Activated CD4-positive, alpha-beta memory T cell treated with anti-CD3 and anti-CD28 coated beads, Interleukin-2, amount 10 ng/mL, durations not matched to agents 7 days and 5 days (primary cell): ENCODE measurements at regions not wholly inside any gene's neighbourhood (a gene's known extent, or its start where the extent isn't known, plus 50 kb on each side); places are given as distances from the start of the nearest gene placed in this dataset.

Source experiments
- CTCF ChIA-PET: fragments of 350-600 bp; sonication (Branson Sonifier 250); formaldehyde crosslinking; loops from one replicate; lab custom pipeline; 2021; ENCODE audit warnings: antibody characterized with exemption, inconsistent platforms; lab: Charles Lee
- POLR2A ChIA-PET: fragments of 350-600 bp; sonication (Branson Sonifier 250); formaldehyde crosslinking; loops from one replicate; lab custom pipeline; 2021; ENCODE audit warnings: antibody characterized with exemption; lab: Charles Lee
- DNase-seq: peaks from one replicate; pipeline ENCODE4 v3.0.0-alpha.2; 2020
- H3K27ac Mint-ChIP-seq: one replicate; pipeline ENCODE4 v1.8.0; 2021; ENCODE audit warnings: mild to moderate bottlenecking, mixed read lengths
- H3K27me3 Mint-ChIP-seq: one replicate; pipeline ENCODE4 v1.8.0; 2021; ENCODE audit warnings: mixed read lengths
- H3K36me3 Mint-ChIP-seq: one replicate; pipeline ENCODE4 v1.8.0; 2021; ENCODE audit warnings: low read depth, mixed read lengths
- H3K4me1 Mint-ChIP-seq: one replicate; pipeline ENCODE4 v1.8.0; 2021; ENCODE audit warnings: mixed read lengths
- H3K4me3 Mint-ChIP-seq: one replicate; pipeline ENCODE4 v1.8.0; 2021; ENCODE audit warnings: mild to moderate bottlenecking, mixed read lengths
- H3K9me3 Mint-ChIP-seq: one replicate; pipeline ENCODE4 v1.8.0; 2021; ENCODE audit warnings: mixed read lengths

GRCh38 chr4:146998157-146998556 lies 52.5 kb upstream of the TTC29 start:
- POLR2A ChIA-PET = no interaction called here
- H3K36me3 Mint-ChIP-seq = no peaks in the 10 kb centered on the region

DNA sequence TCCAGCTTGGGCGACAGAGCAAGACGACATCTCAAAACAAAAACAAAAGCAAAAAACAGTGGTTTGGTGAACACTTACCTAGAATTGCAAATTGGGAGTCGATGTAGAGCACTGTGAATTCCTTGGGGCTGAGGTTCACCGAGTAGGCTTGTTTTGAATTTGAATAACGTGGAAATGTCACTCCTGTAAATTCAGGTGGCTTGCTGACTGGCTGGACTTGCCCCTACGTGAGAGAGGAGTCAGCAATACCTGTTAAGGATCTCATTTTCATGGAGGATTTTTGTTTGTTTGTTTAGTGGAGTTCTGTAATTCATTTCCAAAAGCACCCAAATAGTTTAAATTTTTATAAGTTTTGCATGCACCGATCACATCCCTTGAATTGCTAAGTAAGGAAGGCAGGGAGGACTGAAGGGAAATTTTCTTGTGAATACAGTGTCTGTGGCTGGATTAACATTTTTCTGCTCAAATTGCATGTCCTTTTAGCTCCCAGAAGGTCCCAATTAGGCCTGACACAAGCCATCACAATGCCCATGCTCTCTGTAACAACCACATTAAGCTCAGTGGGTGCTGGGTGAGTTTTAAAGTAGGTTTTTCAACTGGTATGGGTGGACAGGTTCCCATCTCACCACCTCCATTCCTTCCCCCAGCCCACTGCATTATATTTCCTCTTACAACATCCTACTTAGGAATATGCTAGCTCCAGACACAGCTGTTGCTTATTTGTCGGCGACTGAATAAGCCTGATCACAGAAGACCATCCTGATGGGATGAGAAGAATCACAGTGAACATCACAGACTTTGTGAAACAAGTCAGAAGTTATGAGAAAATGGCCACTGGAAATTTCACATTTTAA lies 58.5 kb upstream of the TTC29 start:
- no peaks in the 10 kb centered on the region for H3K4me1 Mint-ChIP-seq
- CTCF ChIA-PET = interaction anchor here (1.5 kb wide), 1 partner anchor 762 kb away, joined by 3 read pairs; no protein-coding TSS in a partner anchor

More at GRCh38 chr4:146998157-146998556, 52.5 kb upstream of the TTC29 start:
- H3K4me1 Mint-ChIP-seq = no peaks in the 10 kb centered on the region
- no peaks in the 10 kb centered on the region for H3K9me3 Mint-ChIP-seq
- CTCF ChIA-PET = no interaction called here
- no peak overlapping the region for H3K4me3 Mint-ChIP-seq
- H3K27ac Mint-ChIP-seq = no peak overlapping the region
- H3K27me3 Mint-ChIP-seq = peaks cover 2% of the 10 kb centered on the region
- DNase-seq = no peak

DNA sequence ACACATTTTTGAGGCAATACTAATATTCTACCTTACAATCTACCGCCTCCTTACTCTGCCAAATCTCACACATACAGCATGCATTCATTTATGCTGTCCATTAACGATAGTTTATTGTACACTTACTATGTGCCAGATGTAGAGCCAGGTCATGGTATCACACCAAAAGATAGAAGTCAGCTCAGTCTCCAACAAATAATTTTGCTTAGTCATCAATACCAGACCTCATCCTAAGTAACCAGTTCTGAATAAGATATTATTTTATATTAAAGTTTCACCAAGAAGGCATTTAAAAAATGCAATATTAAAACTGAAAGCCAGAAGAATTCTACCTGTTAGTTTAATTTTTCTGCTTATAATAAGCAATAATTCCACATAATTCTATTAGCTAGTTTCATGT lies 60.6 kb upstream of the TTC29 start:
- Mint-ChIP-seq H3K36me3 (no peaks in the 10 kb centered on the region), H3K4me3 (no peak overlapping the region), H3K27ac (no peak overlapping the region), H3K9me3 (no peaks in the 10 kb centered on the region), H3K27me3 (peaks cover 4% of the 10 kb centered on the region), H3K4me1 (no peaks in the 10 kb centered on the region)
- ChIA-PET CTCF (no interaction called here), POLR2A (no interaction called here)
- no peak for DNase-seq

More for the DNA sequence above, 58.5 kb upstream of the TTC29 start:
- H3K9me3 Mint-ChIP-seq = no peaks in the 10 kb centered on the region
- DNase-seq = no peak
- no peak overlapping the region for H3K4me3 Mint-ChIP-seq
- no peaks in the 10 kb centered on the region for H3K36me3 Mint-ChIP-seq
- POLR2A ChIA-PET = no interaction called here
- peaks cover 4% of the 10 kb centered on the region for H3K27me3 Mint-ChIP-seq
- no peak overlapping the region for H3K27ac Mint-ChIP-seq

- no peak overlapping the region for H3K4me3 Mint-ChIP-seq
- no peaks in the 10 kb centered on the region for H3K36me3 Mint-ChIP-seq
- CTCF ChIA-PET = interaction anchor here (0.9 to 2.1 kb wide), 2 partner anchors 9 to 88 kb away, joined by 3 to 8 read pairs; no protein-coding TSS in a partner anchor
- no peaks in the 10 kb centered on the region for H3K4me1 Mint-ChIP-seq
- POLR2A ChIA-PET = no interaction called here
- DNase-seq = no peak
- no peak overlapping the region for H3K27ac Mint-ChIP-seq
- H3K9me3 Mint-ChIP-seq = no peaks in the 10 kb centered on the region
- H3K27me3 Mint-ChIP-seq = peaks cover 5% of the 10 kb centered on the region
Observed at GRCh38 chr4:147009875-147010274, 64.2 kb upstream of the TTC29 start.

DNA sequence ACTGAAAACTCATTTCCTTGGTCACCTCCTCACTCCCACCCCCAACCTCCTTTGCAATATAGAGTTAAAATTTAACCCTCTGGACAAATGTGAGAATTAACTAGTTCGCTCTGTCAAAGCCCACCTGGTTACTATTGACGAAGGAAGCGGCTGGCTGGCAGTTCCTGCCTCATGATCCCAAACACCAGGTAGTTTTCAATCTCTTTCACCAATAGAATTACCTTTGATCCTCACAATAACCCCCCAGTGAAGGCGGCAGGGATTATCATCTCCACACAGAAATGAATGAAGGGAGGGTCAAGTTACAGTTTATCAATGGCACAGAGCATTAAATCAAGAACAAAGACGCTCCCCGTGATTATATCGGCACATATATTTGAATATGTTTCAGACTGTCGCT lies 65.7 kb upstream of the TTC29 start:
- no peak overlapping the region for H3K4me3 Mint-ChIP-seq
- H3K27me3 Mint-ChIP-seq = peaks cover 7% of the 10 kb centered on the region
- no peak for DNase-seq
- H3K27ac Mint-ChIP-seq = no peak overlapping the region
- H3K4me1 Mint-ChIP-seq = no peaks in the 10 kb centered on the region
- ChIA-PET POLR2A (no interaction called here), CTCF (no interaction called here)
- no peaks in the 10 kb centered on the region for H3K9me3 Mint-ChIP-seq
- H3K36me3 Mint-ChIP-seq = no peaks in the 10 kb centered on the region

DNA sequence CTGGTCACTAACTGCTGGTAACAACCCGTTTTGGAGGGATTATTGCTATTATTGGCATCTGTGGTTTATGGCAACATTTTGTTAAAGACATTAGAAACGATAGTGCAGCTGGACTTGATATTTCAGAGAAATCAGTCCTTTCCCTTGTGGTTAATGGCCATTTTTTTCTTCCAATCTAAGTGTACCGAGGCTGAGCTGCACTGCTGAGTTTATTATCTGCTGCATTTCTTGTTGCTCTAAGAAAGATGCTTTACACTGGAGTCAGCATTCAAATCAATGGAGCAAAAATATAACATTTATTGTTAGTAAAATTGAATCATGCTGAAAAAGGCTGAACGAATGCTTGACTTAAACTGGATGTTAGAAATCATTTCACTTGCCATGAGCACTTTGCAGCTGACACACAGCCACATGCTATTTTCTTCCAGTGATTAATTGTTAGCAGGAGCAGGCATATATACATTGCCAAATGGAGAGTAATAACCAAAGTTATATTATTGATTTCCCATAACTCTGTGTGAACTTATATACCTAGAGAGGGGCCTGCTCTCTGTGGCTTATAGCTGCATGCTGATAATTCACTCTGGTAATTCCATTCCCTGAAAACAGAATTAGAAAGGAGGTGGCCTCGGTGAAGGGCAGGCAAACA lies 66.5 kb upstream of the TTC29 start:
- Mint-ChIP-seq H3K27me3 (peaks cover 7% of the 10 kb centered on the region), H3K4me3 (no peak overlapping the region), H3K36me3 (no peaks in the 10 kb centered on the region), H3K27ac (no peak overlapping the region), H3K4me1 (no peaks in the 10 kb centered on the region), H3K9me3 (no peaks in the 10 kb centered on the region)
- CTCF ChIA-PET = interaction anchor here (1.6 kb wide), 1 partner anchor 85 kb away, joined by 4 read pairs; no protein-coding TSS in a partner anchor
- POLR2A ChIA-PET = no interaction called here
- no peak for DNase-seq

- Mint-ChIP-seq H3K27me3 (peaks cover 3% of the 10 kb centered on the region), H3K27ac (no peak overlapping the region), H3K4me1 (no peaks in the 10 kb centered on the region), H3K9me3 (no peaks in the 10 kb centered on the region), H3K4me3 (no peak overlapping the region), H3K36me3 (no peaks in the 10 kb centered on the region)
- ChIA-PET POLR2A (no interaction called here), CTCF (interaction anchor here (3.3 kb wide), 1 partner anchor 83 kb away, joined by 19 read pairs; no protein-coding TSS in a partner anchor)
- DNase-seq = no peak
Observed at GRCh38 chr4:147014946-147015345, 69.3 kb upstream of the TTC29 start.

DNA sequence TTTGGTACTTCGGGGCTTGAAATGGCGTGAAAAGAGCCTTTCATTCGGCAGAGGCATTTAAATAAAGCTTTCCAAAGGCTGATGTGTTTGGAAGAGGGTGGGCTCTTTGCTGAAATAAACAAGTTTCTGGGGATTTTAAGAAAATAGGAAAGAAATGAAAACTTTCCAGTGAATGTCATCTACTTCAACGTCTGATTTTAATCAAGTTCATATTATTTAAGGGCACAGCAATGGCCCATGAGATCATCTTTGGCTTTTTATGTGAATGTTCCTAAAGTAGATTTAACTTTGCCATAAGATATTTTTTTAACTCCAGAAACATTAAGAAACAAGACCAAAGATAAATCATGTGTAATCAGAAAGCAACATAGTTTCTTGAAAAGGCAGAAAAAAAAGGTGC lies 69.8 kb upstream of the TTC29 start:
- no peaks in the 10 kb centered on the region for H3K36me3 Mint-ChIP-seq

DNA sequence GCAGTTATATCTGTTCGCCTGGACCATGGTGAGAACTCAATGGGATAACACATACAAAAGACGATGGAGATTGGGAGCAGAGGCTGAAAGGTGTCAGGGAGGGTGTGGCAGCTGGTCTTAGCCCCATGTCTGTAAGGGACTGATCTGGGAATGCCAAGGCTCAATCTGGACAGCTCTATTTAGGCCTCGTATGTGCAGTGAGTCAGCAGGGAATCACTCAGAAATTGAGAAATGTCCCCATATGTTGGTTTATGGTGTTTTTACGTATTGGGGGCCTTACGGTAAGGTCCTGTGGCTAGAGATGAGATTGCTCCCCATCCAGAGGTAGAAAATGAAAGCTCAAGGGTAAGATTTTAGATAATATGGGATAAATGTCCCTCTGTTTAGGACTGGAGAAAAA lies 71.4 kb upstream of the TTC29 start:
- Mint-ChIP-seq H3K4me3 (no peak overlapping the region), H3K27me3 (peaks cover 2% of the 10 kb centered on the region), H3K9me3 (no peaks in the 10 kb centered on the region), H3K4me1 (no peaks in the 10 kb centered on the region), H3K36me3 (no peaks in the 10 kb centered on the region), H3K27ac (no peak overlapping the region)
- DNase-seq = no peak
- ChIA-PET POLR2A (no interaction called here), CTCF (interaction anchor here (3.3 kb wide), 1 partner anchor 81 kb away, joined by 19 read pairs; no protein-coding TSS in a partner anchor)

More for the DNA sequence above, 69.8 kb upstream of the TTC29 start:
- no peaks in the 10 kb centered on the region for H3K9me3 Mint-ChIP-seq
- CTCF ChIA-PET = interaction anchor here (3.3 kb wide), 1 partner anchor 82 kb away, joined by 19 read pairs; no protein-coding TSS in a partner anchor
- POLR2A ChIA-PET = no interaction called here
- no peaks in the 10 kb centered on the region for H3K4me1 Mint-ChIP-seq
- no peak overlapping the region for H3K27ac Mint-ChIP-seq
- H3K4me3 Mint-ChIP-seq = no peak overlapping the region
- H3K27me3 Mint-ChIP-seq = peaks cover 3% of the 10 kb centered on the region
- DNase-seq = no peak

GRCh38 chr4:147019091-147019490 lies 73.4 kb upstream of the TTC29 start:
- H3K9me3 Mint-ChIP-seq = no peaks in the 10 kb centered on the region
- POLR2A ChIA-PET = no interaction called here
- no peaks in the 10 kb centered on the region for H3K36me3 Mint-ChIP-seq
- DNase-seq = peak; percentile 54
- peaks cover 4% of the 10 kb centered on the region for H3K27me3 Mint-ChIP-seq
- CTCF ChIA-PET = interaction anchor here (1.1 to 1.6 kb wide), 7 partner anchors 9 to 571 kb away, joined by 3 to 30 read pairs (median 4); no protein-coding TSS in a partner anchor
- H3K4me1 Mint-ChIP-seq = no peaks in the 10 kb centered on the region
- no peak overlapping the region for H3K4me3 Mint-ChIP-seq
- no peak overlapping the region for H3K27ac Mint-ChIP-seq

DNA sequence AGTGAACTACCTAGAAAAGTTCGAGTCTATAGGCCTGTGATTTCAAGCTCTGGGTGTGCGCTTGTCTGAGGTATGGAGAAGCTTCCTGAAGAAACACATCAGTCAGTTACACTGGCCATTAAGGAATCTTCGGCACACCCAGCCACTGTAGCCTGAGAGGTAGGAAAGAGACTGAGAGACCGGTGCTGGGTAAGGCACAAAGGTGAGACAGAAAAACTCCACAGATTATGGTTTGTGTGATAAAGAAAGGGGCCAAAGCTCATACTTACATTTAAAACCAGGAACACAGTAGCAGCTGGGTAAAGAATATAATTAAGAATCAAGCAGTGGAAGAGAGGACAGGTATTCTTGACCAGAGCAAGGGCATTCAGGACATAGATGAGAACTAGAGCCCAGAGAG lies 74.8 kb upstream of the TTC29 start:
- Mint-ChIP-seq H3K4me1 (no peaks in the 10 kb centered on the region), H3K9me3 (no peaks in the 10 kb centered on the region), H3K27me3 (peaks cover 4% of the 10 kb centered on the region), H3K4me3 (no peak overlapping the region), H3K27ac (no peak overlapping the region), H3K36me3 (no peaks in the 10 kb centered on the region)
- POLR2A ChIA-PET = no interaction called here
- CTCF ChIA-PET = interaction anchor here (1.3 to 1.7 kb wide), 2 partner anchors 77 to 82 kb away, joined by 4 to 8 read pairs; no protein-coding TSS in a partner anchor
- no peak for DNase-seq

DNA sequence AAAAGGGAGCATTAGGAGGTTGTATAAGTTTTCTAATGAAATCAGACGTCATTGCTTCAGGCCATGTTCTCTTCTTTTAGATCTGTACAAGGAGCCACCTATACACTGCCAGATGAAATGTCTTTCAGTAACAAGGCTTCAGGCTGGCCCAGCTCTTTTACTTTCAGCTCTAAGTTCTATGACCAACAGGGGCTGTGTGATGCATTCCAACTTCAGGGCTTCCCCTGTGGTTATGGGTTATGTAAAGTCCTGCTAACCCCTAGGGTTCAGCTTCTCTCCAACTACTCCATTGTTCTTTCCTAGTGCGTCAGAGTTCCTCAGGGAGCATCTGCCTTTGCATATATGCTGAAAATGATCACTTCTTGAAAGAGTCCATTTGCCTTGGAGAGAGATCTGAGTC lies 79.4 kb upstream of the TTC29 start:
- no peak overlapping the region for H3K4me3 Mint-ChIP-seq
- no peaks in the 10 kb centered on the region for H3K36me3 Mint-ChIP-seq
- H3K27ac Mint-ChIP-seq = no peak overlapping the region
- CTCF ChIA-PET = interaction anchor here (0.6 kb wide), 1 partner anchor 491 kb away, joined by 3 read pairs; no protein-coding TSS in a partner anchor
- H3K27me3 Mint-ChIP-seq = peaks cover 2% of the 10 kb centered on the region
- no peak for DNase-seq
- H3K4me1 Mint-ChIP-seq = no peaks in the 10 kb centered on the region
- POLR2A ChIA-PET = no interaction called here
- no peaks in the 10 kb centered on the region for H3K9me3 Mint-ChIP-seq

- ChIA-PET CTCF (no interaction called here), POLR2A (no interaction called here)
- Mint-ChIP-seq H3K4me3 (no peak overlapping the region), H3K27me3 (peaks cover 3% of the 10 kb centered on the region), H3K27ac (no peak overlapping the region), H3K36me3 (no peaks in the 10 kb centered on the region), H3K4me1 (no peaks in the 10 kb centered on the region), H3K9me3 (no peaks in the 10 kb centered on the region)
- DNase-seq = no peak
Observed at GRCh38 chr4:147029296-147029695, 83.6 kb upstream of the TTC29 start.
